ENCODE measurements at regions not wholly inside any gene's neighbourhood (a gene's known extent, or its start where the extent isn't known, plus 50 kb on each side); places are given as distances from the start of the nearest gene placed in this dataset.

- H3K4me1 ChIP-seq (ENCODE audit: insufficient read depth, low read length, poor library complexity, severe bottlenecking) = no peaks in the 10 kb centered on the region
- CTCF ChIA-PET = no interaction called here
- DNase-seq (ENCODE audit: low spot score) = no peak
- BruUV-seq (replicated peaks) = no TSS peak
- no peaks in the 10 kb centered on the region for H3K27me3 ChIP-seq (replicated peaks; ENCODE audit: insufficient read depth, low read depth, low read length, poor library complexity)
- no peak for TF ChIP-seq EZH2 (IDR thresholded peaks at IDR 0.05; ENCODE audit: borderline replicate concordance, low read depth, low read length, poor library complexity, severe bottlenecking)
- TF ChIP-seq, protein P1, sequence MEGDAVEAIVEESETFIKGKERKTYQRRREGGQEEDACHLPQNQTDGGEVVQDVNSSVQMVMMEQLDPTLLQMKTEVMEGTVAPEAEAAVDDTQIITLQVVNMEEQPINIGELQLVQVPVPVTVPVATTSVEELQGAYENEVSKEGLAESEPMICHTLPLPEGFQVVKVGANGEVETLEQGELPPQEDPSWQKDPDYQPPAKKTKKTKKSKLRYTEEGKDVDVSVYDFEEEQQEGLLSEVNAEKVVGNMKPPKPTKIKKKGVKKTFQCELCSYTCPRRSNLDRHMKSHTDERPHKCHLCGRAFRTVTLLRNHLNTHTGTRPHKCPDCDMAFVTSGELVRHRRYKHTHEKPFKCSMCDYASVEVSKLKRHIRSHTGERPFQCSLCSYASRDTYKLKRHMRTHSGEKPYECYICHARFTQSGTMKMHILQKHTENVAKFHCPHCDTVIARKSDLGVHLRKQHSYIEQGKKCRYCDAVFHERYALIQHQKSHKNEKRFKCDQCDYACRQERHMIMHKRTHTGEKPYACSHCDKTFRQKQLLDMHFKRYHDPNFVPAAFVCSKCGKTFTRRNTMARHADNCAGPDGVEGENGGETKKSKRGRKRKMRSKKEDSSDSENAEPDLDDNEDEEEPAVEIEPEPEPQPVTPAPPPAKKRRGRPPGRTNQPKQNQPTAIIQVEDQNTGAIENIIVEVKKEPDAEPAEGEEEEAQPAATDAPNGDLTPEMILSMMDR (conservative IDR thresholded peaks at IDR 0.05; ENCODE audit: low read depth, low read length) = no peak
- H3K4me3 ChIP-seq (ENCODE audit: low read depth, low read length, poor library complexity, severe bottlenecking) = no peak overlapping the region
- intact Hi-C loops (cut with micrococcal nuclease; ENCODE audit: unreplicated experiment) = no loop called here
- no peaks in the 10 kb centered on the region for H3K9me3 ChIP-seq (ENCODE audit: low read depth, low read length, poor library complexity, severe bottlenecking)
- POLR2A ChIA-PET (ENCODE audit: low non-redundant PET) = no interaction called here
- H3K27ac ChIP-seq (ENCODE audit: low read depth, low read length, poor library complexity, severe bottlenecking) = no peak overlapping the region
- H3K36me3 ChIP-seq (ENCODE audit: insufficient read depth, low read length, poor library complexity, severe bottlenecking) = no peaks in the 10 kb centered on the region
These were observed 104.7 kb upstream of the IER5L start for GRCh38 chr9:129282731-129283211.

DNA sequence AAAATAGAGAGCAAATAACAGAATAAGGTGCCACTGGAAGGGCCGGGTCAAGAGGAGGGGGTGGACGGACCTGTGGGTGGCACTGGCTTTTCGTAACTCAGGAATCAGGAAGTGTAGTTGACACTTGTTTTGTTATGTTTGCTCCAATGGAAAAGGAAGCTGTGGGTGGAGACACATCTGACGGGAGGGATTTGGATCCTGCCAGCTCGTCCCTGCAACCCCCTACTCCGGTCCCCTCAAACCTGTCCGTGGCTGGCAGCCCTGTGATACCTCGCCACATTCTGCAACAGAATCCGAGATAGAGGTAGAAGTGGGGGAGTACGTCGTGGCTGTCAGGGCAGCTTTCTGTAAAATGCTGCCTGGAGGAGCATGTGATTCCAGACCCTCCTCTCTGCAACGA lies 104.2 kb upstream of the IER5L start:
- TF ChIP-seq, protein P1 (conservative IDR thresholded peaks at IDR 0.05; ENCODE audit: low read depth, low read length) = no peak
- no peak for TF ChIP-seq EZH2 (IDR thresholded peaks at IDR 0.05; ENCODE audit: borderline replicate concordance, low read depth, low read length, poor library complexity, severe bottlenecking)
- no TSS peak for BruUV-seq (replicated peaks)
- no peaks in the 10 kb centered on the region for H3K4me1 ChIP-seq (ENCODE audit: insufficient read depth, low read length, poor library complexity, severe bottlenecking)
- no peak overlapping the region for H3K4me3 ChIP-seq (ENCODE audit: low read depth, low read length, poor library complexity, severe bottlenecking)
- DNase-seq (ENCODE audit: low spot score) = no peak
- H3K36me3 ChIP-seq (ENCODE audit: insufficient read depth, low read length, poor library complexity, severe bottlenecking) = no peaks in the 10 kb centered on the region
- intact Hi-C loops (cut with micrococcal nuclease; ENCODE audit: unreplicated experiment) = no loop called here
- no peaks in the 10 kb centered on the region for H3K9me3 ChIP-seq (ENCODE audit: low read depth, low read length, poor library complexity, severe bottlenecking)
- H3K27me3 ChIP-seq (replicated peaks; ENCODE audit: insufficient read depth, low read depth, low read length, poor library complexity) = no peaks in the 10 kb centered on the region
- POLR2A ChIA-PET (ENCODE audit: low non-redundant PET) = no interaction called here
- CTCF ChIA-PET = no interaction called here
- H3K27ac ChIP-seq (ENCODE audit: low read depth, low read length, poor library complexity, severe bottlenecking) = no peak overlapping the region

DNA sequence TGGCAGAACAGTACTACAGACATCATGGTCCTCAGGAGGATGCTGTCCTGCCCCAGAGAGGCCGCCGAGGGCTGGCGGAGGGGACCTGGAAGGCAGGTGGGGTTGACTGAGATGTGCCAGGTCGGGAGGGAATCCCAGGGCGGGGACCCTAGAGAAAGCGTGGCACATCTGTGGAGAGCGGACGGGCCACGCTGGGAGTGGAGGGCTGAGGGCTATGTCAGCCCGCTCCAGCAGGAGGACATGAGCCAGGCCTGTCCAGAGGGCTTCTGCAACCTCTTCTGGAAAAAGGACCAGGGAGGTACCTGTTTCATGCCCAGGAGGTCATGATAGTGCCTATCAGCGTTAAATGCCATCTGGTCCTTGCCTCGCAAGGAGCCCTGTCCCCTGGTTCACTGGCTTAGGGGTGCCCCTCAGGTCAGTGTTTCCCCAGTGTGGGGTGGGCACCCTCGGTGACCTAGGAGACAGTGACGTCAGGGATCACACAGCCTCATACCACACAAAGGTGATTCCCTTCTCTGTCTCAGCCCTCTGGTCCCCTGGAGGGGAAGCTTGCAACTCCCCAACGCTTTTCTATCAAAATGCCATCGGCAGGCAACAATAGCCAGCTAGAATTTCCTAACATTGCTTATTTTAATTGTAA lies 103.6 kb upstream of the IER5L start:
- H3K27me3 ChIP-seq (replicated peaks; ENCODE audit: insufficient read depth, low read depth, low read length, poor library complexity) = no peaks in the 10 kb centered on the region
- intact Hi-C loops (cut with micrococcal nuclease; ENCODE audit: unreplicated experiment) = no loop called here
- no TSS peak for BruUV-seq (replicated peaks)
- H3K4me1 ChIP-seq (ENCODE audit: insufficient read depth, low read length, poor library complexity, severe bottlenecking) = no peaks in the 10 kb centered on the region
- H3K9me3 ChIP-seq (ENCODE audit: low read depth, low read length, poor library complexity, severe bottlenecking) = no peaks in the 10 kb centered on the region
- no peak overlapping the region for H3K4me3 ChIP-seq (ENCODE audit: low read depth, low read length, poor library complexity, severe bottlenecking)
- H3K27ac ChIP-seq (ENCODE audit: low read depth, low read length, poor library complexity, severe bottlenecking) = no peak overlapping the region
- H3K36me3 ChIP-seq (ENCODE audit: insufficient read depth, low read length, poor library complexity, severe bottlenecking) = no peaks in the 10 kb centered on the region
- ChIA-PET CTCF (no interaction called here), POLR2A (ENCODE audit: low non-redundant PET) (no interaction called here)
- DNase-seq (ENCODE audit: low spot score) = no peak
- TF ChIP-seq, protein P1 (conservative IDR thresholded peaks at IDR 0.05; ENCODE audit: low read depth, low read length) = no peak
- no peak for TF ChIP-seq EZH2 (IDR thresholded peaks at IDR 0.05; ENCODE audit: borderline replicate concordance, low read depth, low read length, poor library complexity, severe bottlenecking)
